ENCODE measurements at regions not wholly inside any gene's neighbourhood (a gene's known extent, or its start where the extent isn't known, plus 50 kb on each side); places are given as distances from the start of the nearest gene placed in this dataset.

DNA sequence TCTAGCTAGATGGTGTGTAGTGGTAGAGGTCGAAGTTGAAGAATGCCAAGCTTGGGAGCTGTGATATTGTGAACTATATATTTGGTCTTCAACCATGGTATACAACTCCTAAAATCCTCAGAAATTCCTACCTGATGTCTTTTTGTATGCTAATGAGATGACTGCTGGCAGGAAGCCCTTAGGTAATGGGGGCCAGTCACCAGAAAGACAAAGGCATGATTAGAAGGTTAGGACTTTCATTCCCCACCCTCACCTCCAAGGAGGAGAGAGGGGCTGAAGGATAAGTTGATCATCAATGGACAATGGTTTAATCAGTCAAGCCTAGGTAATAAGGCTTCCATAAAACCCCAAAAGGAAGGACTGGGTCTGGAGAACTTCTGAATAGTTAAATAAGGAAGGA is 285.7 kb upstream of the POU5F2 start:
- no peak for DNase-seq (ENCODE audit: extremely low spot score)
- ChIA-PET POLR2A (no interaction called here), CTCF (no interaction called here)
- TF ChIP-seq, protein P1, sequence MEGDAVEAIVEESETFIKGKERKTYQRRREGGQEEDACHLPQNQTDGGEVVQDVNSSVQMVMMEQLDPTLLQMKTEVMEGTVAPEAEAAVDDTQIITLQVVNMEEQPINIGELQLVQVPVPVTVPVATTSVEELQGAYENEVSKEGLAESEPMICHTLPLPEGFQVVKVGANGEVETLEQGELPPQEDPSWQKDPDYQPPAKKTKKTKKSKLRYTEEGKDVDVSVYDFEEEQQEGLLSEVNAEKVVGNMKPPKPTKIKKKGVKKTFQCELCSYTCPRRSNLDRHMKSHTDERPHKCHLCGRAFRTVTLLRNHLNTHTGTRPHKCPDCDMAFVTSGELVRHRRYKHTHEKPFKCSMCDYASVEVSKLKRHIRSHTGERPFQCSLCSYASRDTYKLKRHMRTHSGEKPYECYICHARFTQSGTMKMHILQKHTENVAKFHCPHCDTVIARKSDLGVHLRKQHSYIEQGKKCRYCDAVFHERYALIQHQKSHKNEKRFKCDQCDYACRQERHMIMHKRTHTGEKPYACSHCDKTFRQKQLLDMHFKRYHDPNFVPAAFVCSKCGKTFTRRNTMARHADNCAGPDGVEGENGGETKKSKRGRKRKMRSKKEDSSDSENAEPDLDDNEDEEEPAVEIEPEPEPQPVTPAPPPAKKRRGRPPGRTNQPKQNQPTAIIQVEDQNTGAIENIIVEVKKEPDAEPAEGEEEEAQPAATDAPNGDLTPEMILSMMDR (IDR thresholded peaks at IDR 0.05; ENCODE audit: control extremely low read depth, extremely low read depth, low read depth, missing control alignments), result no peak

DNA sequence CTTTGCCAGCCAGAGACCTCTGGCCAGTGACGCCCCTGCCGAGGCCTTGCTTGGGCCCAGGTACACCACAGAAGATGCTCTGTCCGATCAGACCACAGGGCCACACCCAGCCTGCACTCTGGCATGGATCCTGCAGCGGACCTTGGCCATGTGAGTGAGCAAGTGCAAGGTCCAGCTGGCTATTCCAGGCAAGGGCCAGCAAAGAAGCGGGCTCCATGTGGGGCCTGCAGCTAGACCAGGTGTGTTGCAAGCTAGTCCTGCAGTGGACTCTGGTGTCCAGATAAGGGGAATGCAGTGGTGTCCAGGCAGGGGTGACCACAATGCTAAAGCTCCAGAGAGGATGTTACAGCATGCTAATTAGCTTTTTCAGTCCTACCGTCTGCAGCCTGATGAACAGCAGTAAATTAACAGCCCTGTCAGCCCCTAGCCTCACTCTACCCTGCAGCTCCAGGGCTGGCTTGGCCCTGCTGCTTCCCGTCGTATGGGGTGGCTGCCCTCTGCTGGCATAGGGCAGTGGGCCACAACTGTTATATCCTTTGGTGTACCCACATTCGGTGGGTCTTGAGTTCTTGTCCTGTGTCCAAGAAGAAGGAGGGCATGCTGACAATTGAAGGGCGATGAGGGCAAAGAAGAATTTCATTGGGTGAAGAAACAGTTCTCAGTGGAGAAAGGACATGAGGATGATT is 284.5 kb upstream of the POU5F2 start:
- POLR2A ChIA-PET, result no interaction called here
- no peak for DNase-seq (ENCODE audit: extremely low spot score)
- TF ChIP-seq, protein P1 (IDR thresholded peaks at IDR 0.05; ENCODE audit: control extremely low read depth, extremely low read depth, low read depth, missing control alignments), result no peak
- CTCF ChIA-PET, result interaction anchor here (1.1 kb wide), 1 partner anchor 42 kb away, joined by 3 read pairs; no protein-coding TSS in a partner anchor

DNA sequence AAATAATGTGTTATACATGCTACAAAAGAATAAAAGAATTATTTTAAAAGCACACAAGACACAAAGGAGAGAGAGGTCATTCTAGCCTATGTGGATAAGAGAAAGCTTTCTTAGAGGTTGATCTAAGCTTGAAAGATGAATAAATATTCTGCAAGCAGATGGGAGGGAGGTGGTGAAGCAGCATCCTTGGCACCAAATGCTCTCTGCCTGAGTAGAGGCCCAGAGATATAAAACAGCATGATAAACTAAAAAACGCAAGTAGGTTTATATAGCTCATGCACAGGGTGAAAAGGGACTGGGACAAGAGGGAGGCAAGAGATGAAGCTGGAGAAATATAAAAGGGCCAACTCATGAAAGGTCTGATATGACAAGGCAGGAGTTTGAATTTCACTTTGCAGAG is 283.2 kb upstream of the POU5F2 start:
- DNase-seq (ENCODE audit: extremely low spot score), result no peak
- TF ChIP-seq, protein P1 (IDR thresholded peaks at IDR 0.05; ENCODE audit: control extremely low read depth, extremely low read depth, low read depth, missing control alignments), result no peak
- CTCF ChIA-PET, result interaction anchor here (0.8 kb wide), 1 partner anchor 10 kb away, joined by 3 read pairs; no protein-coding TSS in a partner anchor
- POLR2A ChIA-PET, result no interaction called here

DNA sequence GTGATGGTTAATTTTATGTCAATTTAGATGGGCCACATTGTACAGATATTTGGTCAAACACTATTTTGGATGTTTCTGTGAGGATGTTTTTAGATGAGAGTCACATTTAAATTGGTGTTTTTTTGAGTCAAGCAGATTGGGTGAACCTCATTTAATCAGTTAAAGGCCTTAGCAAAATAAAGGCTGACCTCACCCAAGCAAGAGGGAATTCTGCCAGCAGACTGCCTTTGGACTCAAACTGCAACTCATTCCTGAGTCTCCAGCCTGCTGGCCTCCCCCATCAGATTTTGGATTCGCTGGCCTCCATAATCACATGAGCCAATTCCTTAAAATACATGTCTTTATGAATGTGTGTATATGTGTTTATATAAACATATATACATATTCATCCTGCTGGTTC is 282.7 kb upstream of the POU5F2 start:
- POLR2A ChIA-PET, result no interaction called here
- CTCF ChIA-PET, result no interaction called here
- TF ChIP-seq, protein P1 (IDR thresholded peaks at IDR 0.05; ENCODE audit: control extremely low read depth, extremely low read depth, low read depth, missing control alignments), result no peak
- DNase-seq (ENCODE audit: extremely low spot score), result no peak

DNA sequence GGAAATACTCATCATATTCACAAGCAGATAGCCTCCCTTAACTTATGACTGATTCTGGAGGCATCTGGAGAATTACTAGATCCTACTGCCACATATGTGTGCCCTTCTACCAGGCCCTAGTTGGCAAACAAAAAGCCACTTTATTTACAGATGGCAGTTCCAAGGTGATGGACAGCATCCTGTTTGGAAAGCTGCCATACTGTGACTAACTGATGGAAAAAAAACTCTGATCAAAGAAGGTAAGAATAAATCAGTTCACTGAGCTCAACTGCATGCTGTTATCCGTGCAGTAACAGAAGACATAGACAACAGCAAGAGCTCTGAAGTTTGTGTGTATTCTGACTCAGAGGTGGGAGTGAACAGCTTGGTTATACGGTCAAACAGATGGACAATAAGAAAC is 279.8 kb upstream of the POU5F2 start:
- CTCF ChIA-PET, result no interaction called here
- TF ChIP-seq, protein P1 (IDR thresholded peaks at IDR 0.05; ENCODE audit: control extremely low read depth, extremely low read depth, low read depth, missing control alignments), result no peak
- DNase-seq (ENCODE audit: extremely low spot score), result no peak
- POLR2A ChIA-PET, result no interaction called here

DNA sequence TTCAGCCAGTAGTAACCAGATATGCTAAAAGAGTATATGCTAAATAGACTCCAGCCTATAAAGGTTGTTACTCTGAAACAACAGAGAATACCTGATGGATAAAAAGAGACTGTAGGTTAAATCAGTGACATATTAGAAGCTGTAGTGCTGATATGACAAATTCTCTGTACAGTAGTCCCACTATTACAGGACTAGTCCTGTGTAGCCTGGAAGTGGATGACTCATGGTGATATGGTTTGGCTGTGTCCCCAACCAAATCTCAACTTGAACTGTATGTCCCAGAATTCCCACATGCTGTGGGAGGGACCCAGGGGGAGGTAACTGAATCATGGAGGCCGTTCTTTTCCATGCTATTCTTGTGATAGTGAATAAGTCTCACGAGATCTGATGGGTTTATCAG is 276.2 kb upstream of the POU5F2 start:
- TF ChIP-seq, protein P1 (IDR thresholded peaks at IDR 0.05; ENCODE audit: control extremely low read depth, extremely low read depth, low read depth, missing control alignments), result no peak
- CTCF ChIA-PET, result no interaction called here
- DNase-seq (ENCODE audit: extremely low spot score), result no peak
- POLR2A ChIA-PET, result no interaction called here
